Keratinocyte (primary cell): ENCODE measurements at regions not wholly inside any gene's neighbourhood (a gene's known extent, or its start where the extent isn't known, plus 50 kb on each side); places are given as distances from the start of the nearest gene placed in this dataset.

ENCODE experiments used
- CTCF ChIP-seq, 3 experiments: IDR thresholded peaks in 1 of 3; conservative IDR thresholded peaks in 1 of 3; optimal IDR thresholded peaks in 1 of 3; 2 replicates in 2 of 3; 3 replicates in 1 of 3; pipeline versions ENCODE3 to v1.5.1; 2011; ENCODE audit warnings: low read length in 3 of 3, mild to moderate bottlenecking in 3 of 3, moderate library complexity in 2 of 3, control low read depth in 1 of 3, inconsistent platforms in 1 of 3; ENCODE audit not compliant: insufficient read depth in 2 of 3; ENCODE audit errors: extremely low read depth in 1 of 3
- EZH2 ChIP-seq: IDR thresholded peaks from one replicate; pipeline ENCODE4 v1.6.1; 2012; ENCODE audit warnings: inconsistent platforms, mild to moderate bottlenecking, low read length, moderate library complexity

- TF ChIP-seq CTCF (optimal IDR thresholded peaks at IDR 0.05 in 1 of 3, IDR thresholded peaks at IDR 0.05 in 1 of 3, conservative IDR thresholded peaks at IDR 0.05 in 1 of 3; ENCODE audit: extremely low read depth in 1 of 3, insufficient read depth in 2 of 3, low read length in 3 of 3) (no peak), EZH2 (no peak)
These were observed 119.1 kb upstream of the NCAM1 start for GRCh38 chr11:112842151-112842550.
